ENCODE measurements at regions not wholly inside any gene's neighbourhood (a gene's known extent, or its start where the extent isn't known, plus 50 kb on each side); places are given as distances from the start of the nearest gene placed in this dataset.

- TF ChIP-seq CTCF (IDR thresholded peaks at IDR 0.05) (no peak), POLR2A (IDR thresholded peaks at IDR 0.05) (no peak)
Observed at GRCh38 chr2:186099826-186100225, 361.2 kb downstream of the FSIP2 start.
